ENCODE measurements at regions not wholly inside any gene's neighbourhood (a gene's known extent, or its start where the extent isn't known, plus 50 kb on each side); places are given as distances from the start of the nearest gene placed in this dataset.

- in situ Hi-C loops (cut with HindIII; ENCODE audit: low sequenced_read_pairs), result no loop called here
Observed at GRCh38 chr6:119630561-119631192, 281.1 kb upstream of the MAN1A1 start.

DNA sequence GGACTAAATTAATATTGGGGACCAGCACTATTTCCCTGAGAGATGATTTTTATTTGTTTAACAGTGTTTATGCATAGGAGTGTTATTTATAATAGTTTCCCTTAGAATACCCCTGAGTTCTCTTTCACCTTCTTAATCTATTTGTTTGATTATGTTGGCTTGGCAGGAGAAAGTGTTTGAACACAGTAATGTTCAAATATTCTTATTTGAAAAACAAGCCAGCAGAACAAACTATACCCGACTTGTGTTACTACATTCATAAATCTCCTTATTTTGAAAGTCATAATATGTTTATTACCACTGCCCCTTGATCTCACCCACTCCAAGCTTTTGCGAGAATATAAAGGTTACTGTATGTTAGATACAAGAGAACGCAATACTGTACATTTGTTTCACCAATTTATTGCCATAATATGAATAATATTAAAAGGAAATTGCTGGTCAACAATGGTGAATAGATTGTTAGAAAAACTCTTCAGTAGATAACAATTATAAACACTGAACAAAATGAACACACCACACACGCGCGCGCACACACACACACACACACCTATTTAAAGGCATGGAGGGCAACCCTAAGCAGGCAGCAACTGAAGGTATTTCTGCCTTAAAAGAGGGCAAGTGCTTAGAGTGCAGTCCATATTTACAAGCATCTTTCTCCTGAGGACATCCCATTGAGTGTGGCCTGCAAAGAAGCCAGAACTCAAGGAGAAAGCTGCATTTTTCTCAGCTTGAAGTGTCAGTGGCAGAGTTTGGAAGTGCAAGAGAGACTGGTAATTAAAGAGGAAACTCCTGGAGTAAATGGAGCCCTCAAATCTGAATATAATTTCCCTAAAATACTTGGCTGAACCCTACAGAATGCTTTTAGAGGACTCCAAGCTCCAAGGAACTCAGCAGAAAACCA lies 279.4 kb upstream of the MAN1A1 start:
- TF ChIP-seq, protein P1, sequence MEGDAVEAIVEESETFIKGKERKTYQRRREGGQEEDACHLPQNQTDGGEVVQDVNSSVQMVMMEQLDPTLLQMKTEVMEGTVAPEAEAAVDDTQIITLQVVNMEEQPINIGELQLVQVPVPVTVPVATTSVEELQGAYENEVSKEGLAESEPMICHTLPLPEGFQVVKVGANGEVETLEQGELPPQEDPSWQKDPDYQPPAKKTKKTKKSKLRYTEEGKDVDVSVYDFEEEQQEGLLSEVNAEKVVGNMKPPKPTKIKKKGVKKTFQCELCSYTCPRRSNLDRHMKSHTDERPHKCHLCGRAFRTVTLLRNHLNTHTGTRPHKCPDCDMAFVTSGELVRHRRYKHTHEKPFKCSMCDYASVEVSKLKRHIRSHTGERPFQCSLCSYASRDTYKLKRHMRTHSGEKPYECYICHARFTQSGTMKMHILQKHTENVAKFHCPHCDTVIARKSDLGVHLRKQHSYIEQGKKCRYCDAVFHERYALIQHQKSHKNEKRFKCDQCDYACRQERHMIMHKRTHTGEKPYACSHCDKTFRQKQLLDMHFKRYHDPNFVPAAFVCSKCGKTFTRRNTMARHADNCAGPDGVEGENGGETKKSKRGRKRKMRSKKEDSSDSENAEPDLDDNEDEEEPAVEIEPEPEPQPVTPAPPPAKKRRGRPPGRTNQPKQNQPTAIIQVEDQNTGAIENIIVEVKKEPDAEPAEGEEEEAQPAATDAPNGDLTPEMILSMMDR (IDR thresholded peaks at IDR 0.05; ENCODE audit: low read depth, low read length), result no peak
- H3K4me3 ChIP-seq (ENCODE audit: low read depth, low read length), result no peak overlapping the region
- in situ Hi-C loops (cut with HindIII; ENCODE audit: low sequenced_read_pairs), result no loop called here
- DNase-seq (ENCODE audit: low read depth, low spot score), result no peak

More at GRCh38 chr6:119630561-119631192, 281.1 kb upstream of the MAN1A1 start:
- TF ChIP-seq, protein P1 (IDR thresholded peaks at IDR 0.05; ENCODE audit: low read depth, low read length), result no peak
- H3K4me3 ChIP-seq (ENCODE audit: low read depth, low read length), result no peak overlapping the region
- no peak for DNase-seq (ENCODE audit: low read depth, low spot score)

DNA sequence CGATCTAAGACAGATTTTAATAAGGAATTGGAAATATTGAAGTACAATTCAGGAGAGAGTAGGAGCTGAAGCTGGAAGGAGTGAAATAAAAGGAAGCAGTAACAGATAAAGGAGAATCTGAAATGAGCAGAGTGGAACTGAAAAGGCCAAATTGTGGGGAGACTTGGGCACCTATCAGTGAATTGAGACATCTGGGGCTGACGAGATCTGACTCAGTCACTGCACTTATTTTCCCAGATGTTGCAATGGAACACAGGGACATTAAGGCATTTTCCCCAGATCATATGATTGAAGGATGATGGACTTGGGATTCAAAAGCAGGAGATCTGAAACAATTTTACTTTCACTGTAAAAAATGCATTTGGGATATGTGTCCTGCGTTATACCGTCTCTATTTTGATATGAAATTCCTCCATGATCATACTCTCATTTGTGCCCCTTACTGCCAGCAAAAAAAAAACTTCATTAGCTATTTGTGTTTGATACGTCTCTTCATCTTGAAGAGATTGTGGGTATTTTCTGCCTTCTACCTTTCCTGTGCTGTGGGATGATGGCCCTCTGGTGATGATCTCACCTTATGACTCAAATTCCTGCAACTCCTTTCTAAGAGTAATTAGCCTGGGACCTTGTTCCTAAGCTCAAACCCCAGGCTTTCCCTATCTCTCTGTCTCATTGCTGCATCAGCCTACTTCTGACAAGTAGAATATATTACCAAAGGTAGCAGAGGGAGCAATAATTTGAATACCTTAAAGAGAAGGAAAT lies 278.5 kb upstream of the MAN1A1 start:
- H3K4me3 ChIP-seq (ENCODE audit: low read depth, low read length), result no peak overlapping the region
- peak; percentile 50 for DNase-seq (ENCODE audit: low read depth, low spot score)
- TF ChIP-seq, protein P1 (IDR thresholded peaks at IDR 0.05; ENCODE audit: low read depth, low read length), result no peak
- in situ Hi-C loops (cut with HindIII; ENCODE audit: low sequenced_read_pairs), result no loop called here

- no peak for DNase-seq (ENCODE audit: low read depth, low spot score)
- TF ChIP-seq, protein P1 (IDR thresholded peaks at IDR 0.05; ENCODE audit: low read depth, low read length), result no peak
- no peak overlapping the region for H3K4me3 ChIP-seq (ENCODE audit: low read depth, low read length)
- in situ Hi-C loops (cut with HindIII; ENCODE audit: low sequenced_read_pairs), result no loop called here
Observed at GRCh38 chr6:119626884-119627619, 277.5 kb upstream of the MAN1A1 start.

DNA sequence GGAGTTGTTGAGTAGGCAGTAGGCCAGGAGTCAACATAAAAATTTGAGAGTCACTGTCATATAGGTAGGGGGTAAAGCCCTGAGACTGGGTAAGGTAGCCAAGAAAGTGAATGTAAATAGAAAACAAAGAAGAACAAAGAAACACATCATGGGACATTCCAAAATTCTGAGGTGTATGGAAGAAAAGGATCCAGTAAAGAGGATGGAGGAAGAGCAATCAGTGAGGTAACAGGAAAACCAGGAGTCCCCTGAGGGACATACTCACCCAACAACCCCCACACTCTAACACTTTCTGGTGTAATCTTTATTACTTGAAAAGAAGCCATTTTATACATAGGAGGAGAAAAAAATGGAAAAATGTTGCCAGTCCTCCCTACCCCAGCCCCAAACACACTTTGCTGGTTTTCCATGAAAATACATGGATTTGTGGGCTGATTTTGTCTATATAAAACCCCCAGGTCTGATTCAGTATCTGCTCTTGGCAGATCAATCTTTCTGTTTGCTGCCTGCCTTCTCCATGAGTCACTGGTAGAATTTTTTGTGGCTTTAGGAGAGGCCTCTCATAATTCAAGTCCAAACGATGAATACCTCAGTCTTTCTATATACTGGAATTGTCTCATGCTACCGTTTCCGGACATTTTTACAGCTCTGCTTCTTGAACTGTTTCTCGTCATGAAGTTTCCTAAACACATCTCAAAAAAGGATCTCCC lies 271.4 kb upstream of the MAN1A1 start:
- TF ChIP-seq, protein P1 (IDR thresholded peaks at IDR 0.05; ENCODE audit: low read depth, low read length), result no peak
- H3K4me3 ChIP-seq (ENCODE audit: low read depth, low read length), result no peak overlapping the region
- DNase-seq (ENCODE audit: low read depth, low spot score), result peak; percentile 91
- in situ Hi-C loops (cut with HindIII; ENCODE audit: low sequenced_read_pairs), result no loop called here

All from astrocyte of the spinal cord (primary cell).